ENCODE measurements at regions not wholly inside any gene's neighbourhood (a gene's known extent, or its start where the extent isn't known, plus 50 kb on each side); places are given as distances from the start of the nearest gene placed in this dataset.

DNA sequence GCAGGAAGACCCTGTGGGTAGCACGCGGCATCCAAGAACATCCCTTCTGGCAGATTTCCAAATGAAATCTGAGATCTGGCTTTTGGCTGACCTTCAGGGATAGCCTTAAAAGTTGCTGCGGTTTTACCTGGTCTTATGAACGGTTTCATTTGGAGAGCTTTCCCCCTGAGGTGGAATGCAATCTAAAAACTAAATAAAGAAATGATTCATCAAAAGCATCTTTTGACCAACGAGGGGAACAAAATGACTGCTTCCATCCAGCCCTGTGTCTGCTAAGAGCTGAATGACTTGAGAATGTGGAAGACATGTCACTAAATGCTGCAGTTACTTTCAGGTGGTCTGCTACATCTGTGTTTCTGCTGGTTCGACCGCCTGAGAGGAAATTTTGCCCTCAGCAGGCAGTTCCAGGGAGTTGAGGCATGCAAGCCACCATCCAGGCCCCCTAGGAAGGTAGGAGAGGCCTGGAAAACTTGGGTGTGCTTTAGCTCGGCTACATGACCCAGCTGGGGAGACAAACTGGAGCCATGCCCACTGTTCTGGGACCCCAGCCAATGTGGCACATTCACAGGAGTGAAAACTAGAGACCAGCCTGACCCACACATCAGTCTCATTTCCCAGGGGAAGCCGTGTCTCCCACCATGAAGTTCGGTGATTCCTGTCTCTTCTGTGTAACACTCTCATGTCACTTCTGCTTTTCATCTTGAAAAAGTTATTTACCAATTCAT, 175.1 kb upstream of the KL start:
- TF ChIP-seq, protein P1, sequence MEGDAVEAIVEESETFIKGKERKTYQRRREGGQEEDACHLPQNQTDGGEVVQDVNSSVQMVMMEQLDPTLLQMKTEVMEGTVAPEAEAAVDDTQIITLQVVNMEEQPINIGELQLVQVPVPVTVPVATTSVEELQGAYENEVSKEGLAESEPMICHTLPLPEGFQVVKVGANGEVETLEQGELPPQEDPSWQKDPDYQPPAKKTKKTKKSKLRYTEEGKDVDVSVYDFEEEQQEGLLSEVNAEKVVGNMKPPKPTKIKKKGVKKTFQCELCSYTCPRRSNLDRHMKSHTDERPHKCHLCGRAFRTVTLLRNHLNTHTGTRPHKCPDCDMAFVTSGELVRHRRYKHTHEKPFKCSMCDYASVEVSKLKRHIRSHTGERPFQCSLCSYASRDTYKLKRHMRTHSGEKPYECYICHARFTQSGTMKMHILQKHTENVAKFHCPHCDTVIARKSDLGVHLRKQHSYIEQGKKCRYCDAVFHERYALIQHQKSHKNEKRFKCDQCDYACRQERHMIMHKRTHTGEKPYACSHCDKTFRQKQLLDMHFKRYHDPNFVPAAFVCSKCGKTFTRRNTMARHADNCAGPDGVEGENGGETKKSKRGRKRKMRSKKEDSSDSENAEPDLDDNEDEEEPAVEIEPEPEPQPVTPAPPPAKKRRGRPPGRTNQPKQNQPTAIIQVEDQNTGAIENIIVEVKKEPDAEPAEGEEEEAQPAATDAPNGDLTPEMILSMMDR (IDR thresholded peaks at IDR 0.05; ENCODE audit: low read length) = no peak
- TF ChIP-seq EZH2 (optimal IDR thresholded peaks at IDR 0.05; ENCODE audit: low read depth, low read length) = no peak
- no peak for TF ChIP-seq EZH2phosphoT487 (IDR thresholded peaks at IDR 0.05; ENCODE audit: low read length)

Data from MM.1S (cell line).